Fibroblast of peridontal ligament (primary cell): ENCODE measurements at regions not wholly inside any gene's neighbourhood (a gene's known extent, or its start where the extent isn't known, plus 50 kb on each side); places are given as distances from the start of the nearest gene placed in this dataset.
"Not testable (repeated sequence)": the region's sequence is repeated elsewhere in the genome, so short reads cannot be mapped to it uniquely, and the experiment has no call there.

Experiments used
- DNase-seq: peaks from one replicate; pipeline ENCODE4 v3.0.0-alpha.2; 2010; ENCODE audit errors: extremely low read depth

GRCh38 chr16:9014389-9014788, 50.7 kb upstream of the USP7 start:
- no peak for DNase-seq

DNA sequence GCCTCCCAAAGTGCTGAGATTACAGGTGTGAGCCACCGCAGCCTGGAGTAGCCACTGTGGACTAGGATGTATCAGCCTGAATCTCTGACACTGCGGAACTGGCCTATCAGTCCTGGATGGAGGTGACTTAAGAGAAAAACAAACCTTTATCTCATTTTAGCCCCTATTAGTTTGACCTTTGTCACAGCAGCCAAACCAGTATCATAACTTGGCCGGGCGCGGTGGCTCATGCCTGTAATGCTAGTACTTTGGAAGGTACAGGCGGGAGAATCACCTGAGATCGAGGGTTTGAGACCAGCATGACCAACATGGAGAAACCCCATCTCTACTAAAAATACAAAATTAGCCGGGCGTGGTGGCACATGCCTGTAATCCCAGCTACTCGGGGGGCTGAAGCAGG, 51.8 kb upstream of the USP7 start:
- no peak for DNase-seq

- not testable (repeated sequence) for DNase-seq
These were observed 52.3 kb upstream of the USP7 start for GRCh38 chr16:9016005-9016404.

DNA sequence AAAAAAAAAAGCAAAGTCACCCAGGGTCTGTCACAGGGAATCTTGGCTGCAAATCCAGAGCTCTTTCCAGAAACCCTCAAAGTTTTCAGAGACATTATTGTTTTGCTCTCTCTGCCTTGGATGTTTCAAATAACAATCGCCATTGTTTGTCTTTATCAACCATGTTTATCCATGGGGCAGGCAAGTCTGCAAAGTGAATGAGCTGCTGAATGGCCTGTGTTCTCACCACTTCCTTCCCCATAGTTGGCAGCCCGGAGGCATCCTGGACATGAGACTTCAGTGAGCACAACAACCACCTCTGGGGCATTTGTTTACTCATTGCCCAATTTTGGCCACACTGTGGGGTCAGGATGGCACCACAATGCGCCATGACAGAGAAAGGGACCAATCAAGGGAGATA, 53.1 kb upstream of the USP7 start:
- DNase-seq: no peak

- no peak for DNase-seq
These were observed 63.5 kb upstream of the USP7 start for GRCh38 chr16:9027070-9027799.

DNA sequence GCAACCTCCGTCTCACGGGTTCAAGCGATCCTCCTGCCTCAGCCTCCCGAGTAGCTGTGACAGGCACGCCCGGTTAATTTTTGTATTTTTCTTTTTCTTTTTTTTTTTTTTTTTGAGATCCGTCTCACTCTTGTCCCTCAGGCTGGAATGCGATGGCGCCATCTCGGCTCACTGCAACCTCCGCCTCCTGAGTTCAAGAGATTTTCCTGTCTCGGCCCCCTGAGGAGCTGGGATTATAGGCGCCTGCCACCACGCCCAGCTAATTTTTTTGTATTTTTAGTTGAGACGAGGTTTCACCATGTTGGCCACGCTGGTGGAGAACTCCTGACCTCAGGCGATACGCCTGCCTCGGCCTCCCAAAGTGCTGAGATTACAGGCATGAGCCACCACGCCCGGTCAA, 63.0 kb upstream of the HAPSTR1 start:
- not testable (repeated sequence) for DNase-seq

GRCh38 chr16:9031107-9031506, 60.3 kb upstream of the HAPSTR1 start:
- no peak for DNase-seq

DNA sequence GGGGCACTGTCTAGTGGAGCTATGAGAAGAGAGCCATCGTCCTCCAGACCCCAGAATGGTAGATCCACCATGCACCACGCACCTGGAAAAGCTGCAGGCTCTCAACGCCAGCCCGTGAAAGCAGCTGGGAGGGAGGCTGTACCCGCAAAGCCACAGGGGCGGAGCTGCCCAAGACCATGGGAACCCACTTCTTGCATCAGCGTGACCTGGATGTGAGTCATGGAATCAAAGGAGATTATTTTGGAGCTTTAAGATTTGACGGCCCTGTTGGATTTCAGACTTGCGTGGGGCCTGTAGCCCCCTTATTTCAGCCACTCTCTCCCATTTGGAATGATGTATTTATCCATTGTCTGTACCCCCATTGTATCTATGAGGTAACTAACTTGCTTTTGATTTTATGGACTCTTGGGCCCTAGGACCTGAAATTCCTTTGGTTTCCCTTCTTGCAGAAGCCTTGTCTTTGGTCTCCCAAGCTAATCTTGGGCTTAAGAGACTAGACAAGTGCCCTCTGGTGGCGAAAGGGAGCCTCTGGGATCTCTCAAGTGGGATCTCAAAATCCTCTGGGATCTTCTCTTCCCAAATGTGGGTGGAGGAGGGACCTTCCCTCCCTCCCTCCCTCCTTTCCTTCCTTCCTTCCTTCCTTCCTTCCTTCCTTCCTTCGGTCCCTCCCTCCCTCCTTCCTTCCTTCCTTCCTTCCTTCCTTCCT, 58.2 kb upstream of the HAPSTR1 start:
- peak; percentile 71 for DNase-seq

DNA sequence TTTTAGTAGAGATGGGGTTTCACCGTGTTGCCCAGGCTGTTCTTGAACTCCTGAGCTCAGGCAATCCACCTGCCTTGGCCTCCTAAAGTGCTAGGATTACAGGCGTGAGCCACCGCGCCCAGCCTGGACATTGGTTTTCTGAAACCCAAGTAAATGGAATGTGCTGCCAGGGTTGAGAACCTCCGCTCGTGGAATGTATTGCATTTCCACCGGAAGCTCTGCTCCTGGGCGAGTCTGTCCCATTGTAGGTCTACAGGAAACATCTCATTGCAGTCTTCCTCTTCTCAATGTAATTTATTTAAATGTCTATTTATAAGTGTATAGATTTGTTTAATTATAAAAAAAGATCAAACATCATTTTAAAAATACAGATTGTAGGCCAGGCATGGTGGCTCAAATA, 57.4 kb upstream of the HAPSTR1 start:
- no peak for DNase-seq

- no peak for DNase-seq
These were observed 55.4 kb upstream of the HAPSTR1 start for GRCh38 chr16:9035996-9036395.

DNA sequence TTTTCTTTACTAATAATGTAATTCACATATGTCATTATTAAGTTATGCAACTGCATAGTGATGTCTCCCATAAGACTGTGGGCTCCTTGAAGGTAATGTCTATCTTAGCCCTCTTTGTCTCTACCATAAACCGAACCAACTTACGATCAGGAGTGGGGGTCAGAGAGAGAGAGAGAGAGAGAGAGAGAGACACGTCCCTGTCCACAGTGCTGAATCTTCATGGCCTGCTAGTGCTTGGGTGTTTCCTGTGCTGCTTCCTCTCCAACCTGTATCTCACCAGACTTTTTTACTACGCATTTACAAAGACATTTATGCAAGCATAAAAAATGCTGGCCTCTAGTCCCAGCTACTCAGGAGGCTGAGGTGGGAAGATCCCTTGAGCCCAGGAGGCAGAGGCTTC, 52.2 kb upstream of the HAPSTR1 start:
- DNase-seq: peak; percentile 29

DNA sequence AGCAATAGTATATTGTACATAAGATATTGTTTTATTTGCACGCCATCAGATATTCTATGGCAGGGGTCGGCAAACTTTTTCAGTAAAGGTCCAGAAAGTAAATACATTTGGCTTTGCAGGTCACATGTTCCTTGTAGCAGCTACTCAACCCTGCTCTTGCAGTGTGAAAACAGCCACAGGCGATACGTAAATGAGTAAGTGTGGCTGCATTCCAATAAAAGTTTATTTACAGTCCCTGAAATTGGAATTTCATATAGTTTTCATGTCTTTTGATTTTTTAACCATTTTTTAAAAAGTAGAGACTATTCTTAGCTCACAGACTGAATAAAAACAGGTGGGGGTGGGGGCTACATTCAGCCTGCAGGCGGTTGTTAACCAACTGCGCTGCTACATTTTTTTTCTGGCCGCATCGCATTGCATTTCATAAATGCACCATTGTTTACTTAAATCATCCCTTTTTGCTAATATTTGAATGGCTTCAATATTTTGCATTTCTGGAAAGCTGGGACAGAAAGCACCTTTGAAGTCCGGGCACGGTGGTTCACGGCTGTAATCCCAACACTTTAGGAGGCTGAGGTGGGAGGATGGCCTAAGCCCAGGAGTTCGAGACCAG, 50.5 kb upstream of the HAPSTR1 start:
- no peak for DNase-seq
